K562 (cell line): ENCODE measurements at regions not wholly inside any gene's neighbourhood (a gene's known extent, or its start where the extent isn't known, plus 50 kb on each side); places are given as distances from the start of the nearest gene placed in this dataset.

Experiments used
- CAMTA2 ChIP-seq: fragments of 250-450 bp; sonication (Bioruptor Pico); conservative IDR thresholded peaks from 2 replicates; pipeline ENCODE4 v1.5.1; 2022
- DPF2 ChIP-seq: fragments of 450-650 bp; IDR thresholded peaks from 2 replicates; pipeline ENCODE4 v1.6.1; 2016
- FOXJ2 ChIP-seq: fragments of 200-800 bp; sonication (Bioruptor generic); IDR thresholded peaks from 2 replicates; pipeline ENCODE4 v1.6.1; 2016; ENCODE audit warnings: missing genetic modification characterization, missing compliant biosample characterization
- FOXM1 ChIP-seq, 2 experiments: fragments of 450-650 bp in 1 of 2; sonication (generic) in 1 of 2; formaldehyde crosslinking in 1 of 2; IDR thresholded peaks; 2 replicates each; pipeline versions ENCODE4 v1.6.1 to v1.9.0; 2017 to 2022; ENCODE audit warnings: low read depth in 2 of 2, mild to moderate bottlenecking in 2 of 2, missing genetic modification reagents in 1 of 2, moderate library complexity in 1 of 2
- GTF2E2 ChIP-seq: fragments of 200-800 bp; sonication (Bioruptor generic); IDR thresholded peaks from 2 replicates; pipeline ENCODE4 v1.6.1; 2016; ENCODE audit warnings: missing genetic modification characterization, missing compliant biosample characterization
- PHB ChIP-seq: fragments of 250-450 bp; sonication (Bioruptor Pico); IDR thresholded peaks from 2 replicates; pipeline ENCODE4 v1.5.0; 2021
- RFX1 ChIP-seq: fragments of 450-650 bp; IDR thresholded peaks from 2 replicates; pipeline ENCODE4 v1.6.1; 2016; ENCODE audit warnings: mild to moderate bottlenecking, moderate library complexity
- SAFB2 ChIP-seq: fragments of 200-400 bp; formaldehyde crosslinking; IDR thresholded peaks from 2 replicates; pipeline ENCODE4 v1.6.1; 2018; ENCODE audit warnings: borderline replicate concordance, low read length, low read depth, moderate library complexity; ENCODE audit not compliant: severe bottlenecking
- ZNF12 ChIP-seq: sonication (generic); formaldehyde crosslinking; IDR thresholded peaks from 2 replicates; pipeline ENCODE4 v1.4.0; 2020; ENCODE audit warnings: mild to moderate bottlenecking, missing genetic modification reagents
- ZNF384 ChIP-seq: IDR thresholded peaks from 2 replicates; pipeline ENCODE4 v1.6.1; 2012; ENCODE audit warnings: low read depth, low read length, improper control_type of control experiment
- TF ChIP-seq, protein P1 (sequence below): fragments of 250-450 bp; sonication (Bioruptor Pico); IDR thresholded peaks from 2 replicates; pipeline ENCODE4 v1.8.0; 2022; ENCODE audit warnings: inconsistent platforms, mild to moderate bottlenecking, moderate library complexity, borderline replicate concordance
- TF ChIP-seq, protein P2 (sequence below): sonication (generic); formaldehyde crosslinking; IDR thresholded peaks from 2 replicates; pipeline ENCODE4 v1.4.0; 2020; ENCODE audit warnings: mild to moderate bottlenecking, missing genetic modification reagents

DNA sequence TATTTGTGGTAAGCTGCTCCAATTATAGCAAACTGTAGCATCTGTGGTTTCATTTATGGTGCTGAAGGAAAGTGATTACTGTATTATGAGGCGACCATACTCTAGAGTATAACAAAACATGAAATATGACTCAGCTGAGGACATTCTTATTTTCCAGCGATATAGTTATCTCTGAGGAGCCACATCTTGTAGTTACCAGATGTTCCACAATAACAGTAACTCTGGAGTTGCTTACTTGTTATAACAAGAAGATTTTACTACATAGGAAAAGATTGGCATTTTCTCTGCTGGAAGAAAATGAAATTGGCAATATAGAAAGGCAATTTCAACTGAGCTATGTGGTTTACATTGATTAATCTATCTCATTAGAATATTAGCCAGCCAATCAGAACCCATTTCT lies 1634.2 kb downstream of the PCDH9 start (continued):
- TF ChIP-seq FOXJ2 (tag) = no peak
- TF ChIP-seq, protein P1, sequence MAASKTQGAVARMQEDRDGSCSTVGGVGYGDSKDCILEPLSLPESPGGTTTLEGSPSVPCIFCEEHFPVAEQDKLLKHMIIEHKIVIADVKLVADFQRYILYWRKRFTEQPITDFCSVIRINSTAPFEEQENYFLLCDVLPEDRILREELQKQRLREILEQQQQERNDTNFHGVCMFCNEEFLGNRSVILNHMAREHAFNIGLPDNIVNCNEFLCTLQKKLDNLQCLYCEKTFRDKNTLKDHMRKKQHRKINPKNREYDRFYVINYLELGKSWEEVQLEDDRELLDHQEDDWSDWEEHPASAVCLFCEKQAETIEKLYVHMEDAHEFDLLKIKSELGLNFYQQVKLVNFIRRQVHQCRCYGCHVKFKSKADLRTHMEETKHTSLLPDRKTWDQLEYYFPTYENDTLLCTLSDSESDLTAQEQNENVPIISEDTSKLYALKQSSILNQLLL (CRISPR knock-in tag) = no peak
- no peak for TF ChIP-seq SAFB2
- TF ChIP-seq ZNF384 = no peak
- no peak for TF ChIP-seq PHB
- TF ChIP-seq DPF2 = no peak
- no peak for TF ChIP-seq ZNF12
- TF ChIP-seq GTF2E2 = no peak
- TF ChIP-seq, protein P2, sequence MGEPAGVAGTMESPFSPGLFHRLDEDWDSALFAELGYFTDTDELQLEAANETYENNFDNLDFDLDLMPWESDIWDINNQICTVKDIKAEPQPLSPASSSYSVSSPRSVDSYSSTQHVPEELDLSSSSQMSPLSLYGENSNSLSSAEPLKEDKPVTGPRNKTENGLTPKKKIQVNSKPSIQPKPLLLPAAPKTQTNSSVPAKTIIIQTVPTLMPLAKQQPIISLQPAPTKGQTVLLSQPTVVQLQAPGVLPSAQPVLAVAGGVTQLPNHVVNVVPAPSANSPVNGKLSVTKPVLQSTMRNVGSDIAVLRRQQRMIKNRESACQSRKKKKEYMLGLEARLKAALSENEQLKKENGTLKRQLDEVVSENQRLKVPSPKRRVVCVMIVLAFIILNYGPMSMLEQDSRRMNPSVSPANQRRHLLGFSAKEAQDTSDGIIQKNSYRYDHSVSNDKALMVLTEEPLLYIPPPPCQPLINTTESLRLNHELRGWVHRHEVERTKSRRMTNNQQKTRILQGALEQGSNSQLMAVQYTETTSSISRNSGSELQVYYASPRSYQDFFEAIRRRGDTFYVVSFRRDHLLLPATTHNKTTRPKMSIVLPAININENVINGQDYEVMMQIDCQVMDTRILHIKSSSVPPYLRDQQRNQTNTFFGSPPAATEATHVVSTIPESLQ = no peak
- no peak for TF ChIP-seq CAMTA2 (CRISPR knock-in tag)
- no peak for TF ChIP-seq RFX1
- no peak for TF ChIP-seq FOXM1 (IDR thresholded peaks at IDR 0.05; ENCODE audit: low read depth)
- no peak for TF ChIP-seq FOXM1 (CRISPR knock-in tag; IDR thresholded peaks at IDR 0.05; ENCODE audit: low read depth)
- TF ChIP-seq, all 486 proteins: peak for 0
